Fibroblast of the conjunctiva (primary cell): ENCODE measurements at regions not wholly inside any gene's neighbourhood (a gene's known extent, or its start where the extent isn't known, plus 50 kb on each side); places are given as distances from the start of the nearest gene placed in this dataset.
"Not testable (repeated sequence)": the region's sequence is repeated elsewhere in the genome, so short reads cannot be mapped to it uniquely, and the experiment has no call there.

Source experiments
- DNase-seq: peaks from one replicate; pipeline ENCODE4 v3.0.0-alpha.2; 2010; ENCODE audit warnings: low read depth

DNA sequence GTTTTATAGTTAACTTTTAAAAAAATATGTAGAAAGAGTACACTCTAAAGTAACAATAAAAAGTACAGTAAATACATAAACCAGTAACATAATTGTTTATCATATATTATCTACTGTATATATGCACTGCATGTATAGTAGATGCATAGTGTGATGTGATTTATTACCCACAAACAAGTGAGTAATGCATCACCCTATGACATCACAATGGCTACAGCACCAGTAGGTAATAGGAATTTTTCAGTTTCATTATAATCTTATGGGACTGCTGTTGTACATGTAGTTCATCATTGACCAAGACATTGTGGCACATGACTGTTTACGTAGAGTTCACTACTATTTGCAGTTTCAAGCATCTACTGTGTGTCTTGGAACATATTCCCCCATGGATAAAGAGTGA lies 1047.2 kb downstream of the ROBO2 start:
- DNase-seq: no peak

DNA sequence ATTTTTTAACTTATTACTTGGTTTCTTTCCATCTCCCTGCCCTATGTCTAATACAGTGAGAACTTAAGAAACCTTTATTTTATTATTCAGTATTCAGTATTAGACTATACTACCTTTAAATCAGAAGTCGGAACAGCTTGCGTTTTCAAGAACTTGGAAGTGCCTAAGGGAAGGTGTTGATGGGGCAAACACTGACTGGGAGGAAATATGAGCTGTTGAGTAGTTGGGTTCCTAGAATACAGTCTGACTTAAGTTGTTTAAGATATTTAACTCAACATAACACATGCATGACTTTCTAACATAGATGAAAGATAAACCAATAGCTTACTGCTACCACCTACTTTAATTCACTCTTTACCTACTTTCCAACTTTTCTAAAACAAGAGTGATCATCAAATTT lies 1048.1 kb downstream of the ROBO2 start:
- no peak for DNase-seq

DNA sequence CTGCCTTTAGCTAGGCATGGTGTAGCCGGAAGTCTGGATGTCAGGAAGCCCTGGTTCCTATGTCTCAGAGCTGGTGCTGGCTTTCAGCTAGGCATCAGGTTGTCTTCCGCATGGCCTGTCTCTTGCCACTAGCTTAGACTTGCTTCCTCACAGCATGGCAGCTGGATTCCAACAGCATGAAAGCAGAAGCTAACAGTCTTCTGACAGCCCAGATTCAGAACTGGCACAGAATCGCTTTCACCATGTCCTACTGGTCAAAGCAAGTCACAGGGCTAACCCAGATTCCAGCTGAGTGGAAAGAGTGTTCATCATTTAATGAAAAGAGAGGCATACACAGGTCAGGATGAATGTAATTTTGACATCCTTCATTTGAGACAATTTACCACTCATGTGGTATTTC lies 1050.5 kb downstream of the ROBO2 start:
- DNase-seq: no peak

DNA sequence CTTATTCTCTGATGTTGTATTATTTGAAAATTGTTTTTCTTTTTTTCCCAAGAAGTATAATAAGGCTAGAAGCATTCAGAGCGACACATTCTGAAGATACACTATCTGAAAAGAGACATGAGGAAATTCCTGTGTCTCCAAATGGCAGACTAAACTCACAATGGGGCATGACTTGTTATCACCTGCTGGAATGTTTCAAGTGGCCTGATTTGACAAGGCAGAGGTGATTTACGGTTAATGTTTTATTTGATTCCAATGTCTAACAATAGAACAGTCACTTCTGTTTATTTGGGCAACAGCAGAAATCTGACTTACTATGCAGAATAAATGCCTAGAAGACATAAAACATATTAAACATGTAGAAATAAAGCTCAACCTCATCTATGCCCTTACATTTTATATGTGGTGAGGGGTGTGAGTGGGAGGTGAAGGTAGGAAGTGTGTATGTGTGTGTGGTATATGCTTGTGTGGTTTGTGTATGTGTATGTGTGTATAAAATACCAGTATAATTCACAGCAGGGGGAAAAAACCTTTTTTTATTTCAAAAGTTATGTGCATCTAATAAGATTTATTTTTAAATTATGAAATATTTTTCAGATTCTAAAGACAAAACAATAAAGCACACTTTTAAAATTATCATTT lies 1051.7 kb downstream of the ROBO2 start:
- no peak for DNase-seq

DNA sequence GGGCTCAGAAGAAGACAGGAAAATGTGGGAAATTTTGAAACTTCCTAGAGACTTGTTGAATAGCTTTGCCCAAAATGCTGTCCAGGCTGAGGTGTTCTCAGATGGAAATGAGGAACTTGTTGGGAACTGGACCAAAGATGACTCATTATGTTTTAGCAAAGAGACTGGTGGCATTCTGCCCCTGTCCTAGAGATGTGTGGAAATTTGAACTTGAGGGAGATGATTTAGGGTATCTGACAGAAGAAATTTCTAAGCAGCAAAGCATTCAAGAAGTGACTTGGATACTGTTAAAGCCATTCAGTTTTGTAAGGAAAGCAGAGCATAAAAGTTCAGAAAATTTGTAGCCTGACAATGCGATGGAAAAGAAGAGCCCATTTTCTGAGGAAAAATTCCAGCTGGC lies 1052.7 kb downstream of the ROBO2 start:
- DNase-seq: not testable (repeated sequence)

DNA sequence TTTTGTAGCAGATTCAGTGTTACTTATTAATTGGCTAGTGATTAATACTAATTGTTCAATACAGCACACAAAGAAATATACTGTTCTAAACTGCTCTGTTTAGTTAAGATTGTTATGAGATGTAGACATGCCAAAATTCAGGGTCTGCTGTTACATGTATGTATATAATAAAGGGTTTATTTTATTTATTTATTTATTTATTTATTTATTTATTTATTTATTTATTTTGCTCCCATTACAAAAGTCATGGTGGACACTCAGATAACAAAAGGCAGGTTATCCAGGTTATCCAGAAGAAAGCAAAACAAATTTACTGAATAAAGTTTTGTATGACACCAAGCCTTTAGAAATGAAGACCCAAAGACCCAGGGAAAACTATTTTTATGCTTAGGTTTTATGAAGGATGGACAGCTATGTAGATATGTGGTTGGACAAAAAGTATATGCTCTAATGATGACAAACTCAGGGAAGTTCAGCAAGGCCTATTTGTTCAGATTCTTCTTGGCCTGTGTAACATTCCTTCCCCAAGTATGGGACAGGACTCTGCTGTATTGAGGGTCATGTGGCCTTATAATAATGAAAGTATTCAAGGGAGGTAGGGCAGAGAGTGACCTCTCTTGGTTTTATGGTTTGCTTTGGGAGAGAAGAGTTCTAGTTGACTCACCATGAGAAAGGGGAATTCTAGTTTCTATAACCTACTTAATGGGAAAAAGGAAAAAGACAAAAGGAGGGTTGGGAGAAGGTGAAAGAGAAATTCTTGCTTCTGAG lies 1056.8 kb downstream of the ROBO2 start:
- no peak for DNase-seq

DNA sequence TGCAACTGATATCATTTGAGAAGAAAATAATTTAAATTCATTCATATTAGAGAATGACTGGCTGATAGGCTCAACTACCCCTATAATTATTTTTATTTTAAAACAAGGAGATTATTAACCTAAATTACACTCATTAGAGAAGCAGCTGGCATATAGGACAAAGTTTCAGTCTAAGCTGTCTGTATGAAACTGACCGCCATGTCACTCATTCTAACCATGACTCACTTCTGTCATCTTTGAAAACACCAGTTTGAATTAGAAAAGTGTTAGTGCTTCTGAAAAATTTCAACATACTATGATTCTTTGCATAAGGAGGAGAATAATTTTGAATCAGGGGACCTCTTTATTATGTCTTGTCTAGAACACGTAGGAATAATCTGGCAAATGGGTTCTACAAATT lies 1058.5 kb downstream of the ROBO2 start:
- no peak for DNase-seq

DNA sequence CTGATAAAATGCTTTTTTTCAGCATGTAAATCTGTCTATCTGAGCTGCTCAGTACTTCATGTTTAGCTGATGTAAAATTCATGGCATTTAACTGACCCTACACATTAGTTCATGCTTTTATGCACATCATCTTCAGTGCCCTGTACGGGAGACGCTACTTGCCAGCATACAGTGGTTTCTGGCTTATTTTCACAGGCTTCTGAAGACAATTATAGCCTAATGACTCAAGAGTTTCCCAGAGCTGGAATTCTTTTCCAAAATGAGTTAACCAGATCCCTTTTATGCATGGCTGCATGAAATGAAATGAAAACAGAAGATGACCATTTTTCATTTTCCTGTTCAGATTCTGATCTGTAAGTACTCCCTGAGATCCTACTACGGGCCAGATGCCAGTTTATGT lies 1061.5 kb downstream of the ROBO2 start:
- no peak for DNase-seq

DNA sequence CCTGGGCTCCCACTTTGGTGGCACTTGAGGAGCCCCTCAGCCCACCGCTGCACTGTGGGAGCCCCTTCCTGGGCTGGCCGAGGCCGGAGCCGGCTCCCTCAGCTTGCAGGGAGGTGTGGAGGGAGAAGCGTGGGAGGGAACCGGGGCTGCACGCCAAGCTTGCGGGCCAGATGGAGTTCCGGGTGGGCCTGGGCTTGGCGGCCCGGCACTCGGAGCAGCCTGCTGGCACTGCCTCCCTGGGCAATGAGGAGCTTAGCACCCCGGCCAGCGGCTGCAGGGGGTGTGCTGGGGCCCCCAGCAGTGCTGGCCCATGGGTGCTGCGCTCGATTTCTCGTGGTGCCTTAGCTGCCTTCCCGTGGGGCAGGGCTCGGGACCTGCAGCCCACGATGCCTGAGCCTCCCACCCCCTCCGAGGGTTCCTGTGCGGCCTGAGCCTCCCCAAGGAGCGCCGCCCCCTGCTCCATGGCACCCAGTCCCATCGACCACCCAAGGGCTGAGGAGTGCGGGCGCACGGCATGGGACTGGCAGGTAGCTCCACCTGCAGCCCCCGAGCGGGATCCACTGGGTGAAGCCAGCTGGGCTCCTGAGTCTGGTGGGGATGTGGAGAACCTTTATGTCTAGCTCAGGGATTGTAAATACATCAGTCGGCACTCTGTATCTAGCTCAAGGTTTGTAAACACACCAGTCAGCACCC lies 1068.5 kb downstream of the ROBO2 start:
- DNase-seq: not testable (repeated sequence)

DNA sequence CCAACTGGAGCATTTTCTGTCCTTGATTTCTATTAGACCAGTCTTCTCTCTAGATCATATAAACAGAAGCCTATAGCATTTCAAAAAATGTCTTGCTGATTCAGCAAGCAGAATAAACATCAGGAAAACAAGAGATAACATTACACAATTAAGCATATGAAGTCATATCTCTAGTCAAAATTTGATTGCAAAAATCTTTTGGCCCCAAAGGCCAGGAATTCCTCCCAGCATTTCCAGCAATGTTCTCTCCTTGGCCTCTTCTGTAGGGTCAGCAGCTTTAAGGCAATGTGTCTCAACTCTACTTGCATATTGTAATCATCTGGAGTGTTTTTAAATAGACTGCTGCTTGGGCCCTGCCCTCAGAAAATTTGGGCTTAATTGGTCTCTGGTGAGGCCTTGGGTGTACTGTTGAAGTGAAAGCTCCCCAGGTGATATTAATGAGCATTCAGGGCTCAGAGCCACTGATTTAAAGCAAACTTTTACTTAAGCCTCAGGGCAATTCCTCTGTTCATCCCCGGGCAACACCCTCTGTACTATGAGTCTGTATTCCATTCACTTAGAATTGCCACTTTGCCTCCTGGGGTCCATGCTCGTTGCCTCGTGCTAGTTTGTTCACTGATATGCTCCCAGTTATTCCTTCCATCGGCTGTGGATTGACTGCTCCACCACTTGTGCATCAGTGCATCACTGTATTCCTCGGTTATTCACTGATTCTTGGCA lies 1072.6 kb downstream of the ROBO2 start:
- DNase-seq: no peak

DNA sequence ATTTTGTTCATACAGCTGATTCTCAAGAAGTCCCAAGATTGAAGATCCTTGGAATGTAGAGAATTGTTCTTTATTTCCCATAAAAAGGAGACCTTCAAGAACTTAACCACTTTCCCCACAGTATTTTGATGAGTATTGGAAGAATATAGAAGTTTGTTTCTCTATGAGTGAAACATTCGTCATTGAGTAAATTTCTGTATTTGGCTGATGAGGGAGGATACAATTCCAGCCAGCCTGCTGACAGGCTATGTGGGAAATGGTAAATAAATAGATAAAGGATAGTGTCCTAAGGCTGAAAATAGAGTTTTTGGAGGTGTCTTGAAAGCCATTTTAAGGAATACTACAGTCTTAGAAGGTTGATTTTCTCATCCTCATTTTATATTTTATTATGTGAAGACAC lies 1076.1 kb downstream of the ROBO2 start:
- DNase-seq: no peak

DNA sequence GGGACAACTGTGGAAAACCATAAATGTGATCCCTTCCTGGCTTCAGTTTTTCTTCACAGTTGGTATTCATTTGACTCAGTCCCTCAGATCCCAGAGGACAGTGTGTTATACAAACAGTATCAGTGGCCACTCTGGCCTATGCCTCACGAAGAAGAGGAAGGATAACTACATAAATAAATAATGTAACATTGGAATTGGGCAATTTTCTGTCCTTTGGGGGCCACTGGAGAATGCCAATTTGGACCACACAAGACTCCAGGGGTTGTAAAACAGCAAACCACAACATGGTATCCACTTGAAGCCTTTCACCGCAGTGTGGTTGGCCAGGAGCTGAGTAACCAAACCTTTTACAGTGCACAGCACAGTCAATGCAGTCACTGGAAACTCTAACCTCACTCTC lies 1077.0 kb downstream of the ROBO2 start:
- no peak for DNase-seq

DNA sequence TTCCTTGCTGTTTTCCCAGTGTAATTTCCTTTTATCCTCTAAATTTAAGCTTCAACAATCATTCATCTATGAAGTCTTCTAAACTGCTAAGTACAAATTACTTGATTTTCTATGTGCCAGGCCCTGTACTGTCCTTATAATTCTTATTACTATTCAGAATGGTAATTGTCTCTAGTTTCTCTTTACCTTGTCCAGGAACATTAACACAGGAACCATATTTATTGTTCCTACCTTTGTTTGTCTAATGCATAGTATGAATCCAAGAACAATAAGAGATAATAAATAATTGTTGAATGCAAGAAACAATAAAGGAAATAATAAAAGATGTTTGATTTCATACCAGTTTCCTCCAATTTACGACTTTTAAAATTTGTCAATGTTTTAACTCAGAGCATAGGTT lies 1083.2 kb downstream of the ROBO2 start:
- DNase-seq: no peak

DNA sequence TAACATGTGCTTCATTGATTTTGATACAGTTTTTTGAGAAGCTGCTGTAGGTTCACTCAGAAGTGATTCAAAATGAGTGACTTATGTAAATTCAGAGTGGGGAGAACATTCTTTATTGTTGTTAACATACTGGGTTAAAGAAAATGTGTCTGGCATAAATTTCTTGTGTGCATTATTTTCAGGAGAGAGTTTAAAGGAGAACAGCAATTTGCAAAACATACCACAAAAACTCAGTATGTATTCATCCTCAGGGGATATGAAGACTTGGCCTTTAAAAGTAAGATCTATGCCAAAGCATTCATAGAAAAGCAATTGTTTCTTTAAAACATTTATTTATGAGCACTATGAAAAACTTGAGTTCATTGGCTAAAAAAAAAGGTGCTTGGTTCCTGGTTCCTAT lies 1089.8 kb downstream of the ROBO2 start:
- DNase-seq: no peak

DNA sequence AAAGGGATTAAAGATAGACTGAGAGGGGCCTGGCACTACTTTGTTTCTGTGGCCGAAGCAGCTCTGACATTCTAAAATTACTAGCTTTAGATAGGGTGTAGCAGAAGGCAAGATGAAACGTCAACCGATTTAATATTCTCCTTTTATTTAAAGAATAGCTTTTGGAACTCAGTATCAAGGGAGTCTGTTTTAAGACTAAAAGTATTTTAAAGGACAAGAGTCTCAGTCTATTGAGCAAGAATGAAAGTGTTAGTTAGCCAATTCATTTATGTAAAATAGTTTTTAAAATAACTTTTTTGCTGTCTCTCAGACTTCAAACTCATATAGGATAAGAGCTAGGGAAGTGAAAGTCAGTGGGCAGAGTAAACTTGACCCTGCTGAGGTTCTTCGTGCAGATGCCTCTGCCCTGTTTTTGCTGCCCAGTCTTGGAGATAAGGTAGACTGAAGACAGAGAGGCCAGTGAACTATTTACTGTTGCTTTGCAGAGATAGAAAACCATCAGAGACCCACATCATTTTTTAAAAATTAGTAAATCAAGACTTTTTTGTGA lies 1090.9 kb downstream of the ROBO2 start:
- no peak for DNase-seq

DNA sequence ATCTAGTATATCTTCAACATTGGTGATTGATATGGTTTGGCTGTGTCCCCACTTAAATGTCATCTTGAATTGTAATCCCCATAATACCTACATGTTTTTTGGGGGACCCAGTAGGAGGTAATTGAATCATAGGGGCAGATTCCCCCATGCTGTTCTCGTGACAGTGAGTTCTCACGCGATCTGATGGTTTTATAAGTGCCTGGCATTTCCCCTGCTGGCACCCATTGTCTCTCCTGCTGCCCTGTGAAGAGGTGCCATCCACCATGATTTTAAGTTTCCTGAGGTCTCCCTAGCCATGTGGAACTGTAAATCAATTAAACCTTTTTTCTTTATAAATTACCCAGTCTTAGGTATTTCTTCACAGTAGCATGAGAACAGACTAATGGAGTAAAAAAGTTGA lies 1094.6 kb downstream of the ROBO2 start:
- DNase-seq: no peak

DNA sequence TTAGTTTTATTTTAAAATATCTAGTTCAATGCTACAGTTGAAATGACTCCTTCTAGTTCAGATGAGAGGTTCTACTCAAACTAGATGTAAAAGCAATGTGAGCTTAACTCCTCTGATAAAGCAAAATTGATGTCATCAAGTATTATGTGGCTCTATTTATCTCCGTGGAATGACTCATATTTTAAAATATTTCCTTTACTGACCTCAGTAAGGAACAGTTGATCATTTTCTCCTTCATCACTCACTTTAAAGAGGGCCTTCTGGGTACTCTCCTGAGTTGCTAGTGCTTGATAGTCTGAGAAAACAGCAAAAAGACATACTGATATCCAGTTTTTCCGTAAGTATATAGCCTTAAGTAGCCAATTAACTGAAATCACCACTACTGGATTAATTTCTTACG lies 1099.3 kb downstream of the ROBO2 start:
- DNase-seq: no peak

DNA sequence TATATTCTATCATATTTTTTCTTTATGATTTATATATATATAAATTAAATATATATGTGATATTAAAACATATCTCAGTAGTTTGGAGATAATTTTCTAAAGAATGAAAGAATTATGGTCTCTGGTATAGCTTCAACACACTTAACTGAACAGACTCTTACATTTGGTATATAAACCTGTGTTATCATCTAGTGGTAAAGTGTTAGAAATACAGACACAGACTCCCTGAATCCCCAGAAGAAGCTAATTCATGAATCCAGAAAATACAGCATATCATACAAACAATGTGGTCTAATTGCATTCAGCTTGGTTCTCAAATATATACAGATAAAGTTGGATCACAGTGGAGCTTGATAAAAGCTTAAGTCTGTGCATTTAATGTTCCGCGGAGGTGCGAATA lies 1100.4 kb downstream of the ROBO2 start:
- no peak for DNase-seq

DNA sequence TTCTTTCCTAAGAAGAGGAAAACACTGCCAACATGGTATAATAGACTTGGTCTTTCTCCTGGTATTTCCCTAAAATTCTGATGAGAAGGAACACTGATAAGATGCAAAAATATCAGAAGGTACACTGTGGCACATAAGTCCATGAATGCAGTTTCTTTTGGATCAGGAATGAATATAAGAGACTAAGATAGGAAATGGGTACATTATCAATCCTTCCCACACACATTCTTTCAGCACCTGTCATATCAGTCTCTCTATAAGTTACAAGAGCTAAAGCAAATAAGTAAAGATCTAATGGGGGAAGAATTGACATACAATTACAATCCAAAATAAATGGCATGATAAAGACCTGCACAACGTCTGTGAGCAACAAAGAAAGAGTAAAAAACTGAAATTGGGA lies 1101.0 kb downstream of the ROBO2 start:
- no peak for DNase-seq

DNA sequence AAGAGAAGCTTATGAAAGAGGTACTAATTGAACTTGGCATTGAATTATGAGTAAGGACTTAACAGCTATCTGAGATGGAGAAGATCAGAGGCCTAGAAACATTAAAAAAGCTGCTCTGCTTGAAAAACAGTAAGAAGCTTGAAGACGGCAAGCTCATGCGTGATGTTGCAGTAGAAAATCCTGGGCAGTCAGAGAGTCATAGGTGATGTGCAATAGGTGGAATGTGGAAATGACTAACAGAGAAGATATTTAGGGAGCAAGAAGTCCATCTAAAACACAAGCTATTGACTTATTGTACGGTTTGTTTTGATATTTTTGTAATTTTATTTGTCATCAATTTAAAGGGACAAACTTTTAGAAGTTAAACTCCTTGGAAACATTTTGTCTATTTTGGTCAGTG lies 1101.4 kb downstream of the ROBO2 start:
- no peak for DNase-seq

DNA sequence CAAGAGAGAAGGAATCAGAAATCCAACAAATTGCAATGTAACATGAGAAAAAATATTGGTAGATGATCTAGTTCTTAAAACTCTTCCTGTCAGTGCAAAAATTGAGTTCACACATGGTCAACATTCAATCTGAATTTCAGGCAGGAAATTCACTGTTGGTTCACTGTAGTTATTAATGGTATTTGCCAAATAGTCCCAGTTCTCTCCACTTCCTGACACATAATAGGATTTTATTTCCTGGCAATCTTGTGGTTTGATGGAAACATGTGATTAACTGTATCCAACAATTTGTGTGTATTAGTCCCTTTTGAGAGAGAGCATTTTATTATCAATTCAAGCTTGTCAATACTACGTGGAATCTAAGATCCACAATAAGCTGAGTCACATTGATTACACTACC lies 1103.1 kb downstream of the ROBO2 start:
- DNase-seq: no peak

DNA sequence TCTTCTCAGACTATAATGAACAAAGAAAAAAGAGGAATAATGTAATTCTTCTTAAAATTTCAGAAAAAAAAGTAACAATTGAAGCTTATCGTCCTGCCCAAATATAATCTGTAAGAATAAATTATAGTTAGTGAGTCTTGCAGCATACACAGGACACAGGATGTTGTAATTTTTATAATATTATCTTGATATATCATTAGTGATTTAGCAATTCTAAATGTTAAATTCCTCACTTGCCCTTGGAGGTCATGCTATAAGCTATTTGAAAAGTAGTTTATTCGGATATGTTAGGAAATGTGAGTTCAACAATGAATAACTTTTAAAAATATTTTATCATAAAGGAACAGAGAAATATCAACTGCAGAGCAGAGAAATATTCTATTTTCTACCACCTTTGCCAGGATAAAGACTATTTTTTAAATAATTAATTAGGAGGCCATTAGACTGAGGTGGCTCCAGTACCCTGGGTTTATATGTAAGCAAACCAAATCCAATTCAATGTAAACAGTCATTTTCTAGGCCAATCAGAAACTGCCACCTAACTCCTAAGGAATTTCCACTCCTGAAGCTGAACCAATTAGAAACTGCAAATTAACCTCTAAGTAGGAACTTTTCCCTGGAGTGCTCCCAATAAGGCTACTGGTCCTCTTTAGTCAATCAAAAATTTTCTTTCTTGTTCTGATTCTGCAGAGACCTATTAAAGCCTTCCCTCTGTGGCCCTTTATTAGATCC lies 1109.3 kb downstream of the ROBO2 start:
- no peak for DNase-seq
